Neural progenitor cell (in vitro differentiated cells): ENCODE measurements at regions not wholly inside any gene's neighbourhood (a gene's known extent, or its start where the extent isn't known, plus 50 kb on each side); places are given as distances from the start of the nearest gene placed in this dataset.

Source experiments
- CTCF ChIP-seq: fragments of 200-600 bp; sonication (generic); IDR thresholded peaks from 2 replicates; pipeline ENCODE4 v1.5.1; 2017; ENCODE audit warnings: antibody characterized with exemption, mild to moderate bottlenecking
- EZH2 ChIP-seq: fragments of 200-600 bp; sonication (generic); IDR thresholded peaks from 2 replicates; pipeline ENCODE4 v1.6.1; 2017; ENCODE audit warnings: antibody characterized with exemption, mild to moderate bottlenecking, moderate library complexity
- EZH2phosphoT487 ChIP-seq: fragments of 200-600 bp; sonication (generic); IDR thresholded peaks from 2 replicates; pipeline ENCODE4 v1.6.1; 2017; ENCODE audit warnings: antibody characterized with exemption

- TF ChIP-seq CTCF (no peak), EZH2 (no peak), EZH2phosphoT487 (no peak)
Measured at GRCh38 chr2:16006537-16007166, 66.3 kb downstream of the MYCN start.
